ENCODE measurements at regions not wholly inside any gene's neighbourhood (a gene's known extent, or its start where the extent isn't known, plus 50 kb on each side); places are given as distances from the start of the nearest gene placed in this dataset.

- no peak overlapping the region for H3K4me3 ChIP-seq (ENCODE audit: low read depth, low read length)
- in situ Hi-C loops (cut with HindIII; ENCODE audit: low sequenced_read_pairs): no loop called here
- no peak for DNase-seq (ENCODE audit: low read depth)
- TF ChIP-seq CTCF (IDR thresholded peaks at IDR 0.05; ENCODE audit: low read depth, low read length, missing control alignments): no peak
Measured at GRCh38 chr6:125534430-125535263, 214.8 kb upstream of the HEY2 start.

GRCh38 chr6:125537090-125537489, 212.3 kb upstream of the HEY2 start:
- TF ChIP-seq CTCF (IDR thresholded peaks at IDR 0.05; ENCODE audit: low read depth, low read length, missing control alignments): no peak
- no peak overlapping the region for H3K4me3 ChIP-seq (ENCODE audit: low read depth, low read length)
- DNase-seq (ENCODE audit: low read depth): no peak
- in situ Hi-C loops (cut with HindIII; ENCODE audit: low sequenced_read_pairs): no loop called here

GRCh38 chr6:125539892-125540291, 209.5 kb upstream of the HEY2 start:
- no peak for DNase-seq (ENCODE audit: low read depth)
- in situ Hi-C loops (cut with HindIII; ENCODE audit: low sequenced_read_pairs): no loop called here
- no peak overlapping the region for H3K4me3 ChIP-seq (ENCODE audit: low read depth, low read length)
- no peak for TF ChIP-seq CTCF (IDR thresholded peaks at IDR 0.05; ENCODE audit: low read depth, low read length, missing control alignments)

GRCh38 chr6:125544819-125545218, 204.6 kb upstream of the HEY2 start:
- no peak for DNase-seq (ENCODE audit: low read depth)
- H3K4me3 ChIP-seq (ENCODE audit: low read depth, low read length): no peak overlapping the region
- in situ Hi-C loops (cut with HindIII; ENCODE audit: low sequenced_read_pairs): no loop called here
- TF ChIP-seq CTCF (IDR thresholded peaks at IDR 0.05; ENCODE audit: low read depth, low read length, missing control alignments): no peak

- in situ Hi-C loops (cut with HindIII; ENCODE audit: low sequenced_read_pairs): no loop called here
- H3K4me3 ChIP-seq (ENCODE audit: low read depth, low read length): no peak overlapping the region
- peak; percentile 6 for DNase-seq (ENCODE audit: low read depth)
- no peak for TF ChIP-seq CTCF (IDR thresholded peaks at IDR 0.05; ENCODE audit: low read depth, low read length, missing control alignments)
Measured at GRCh38 chr6:125546841-125547251, 202.6 kb upstream of the HEY2 start.

GRCh38 chr6:125547381-125547780, 202.1 kb upstream of the HEY2 start:
- in situ Hi-C loops (cut with HindIII; ENCODE audit: low sequenced_read_pairs): no loop called here
- DNase-seq (ENCODE audit: low read depth): no peak
- H3K4me3 ChIP-seq (ENCODE audit: low read depth, low read length): no peak overlapping the region
- TF ChIP-seq CTCF (IDR thresholded peaks at IDR 0.05; ENCODE audit: low read depth, low read length, missing control alignments): no peak
